ENCODE measurements at regions not wholly inside any gene's neighbourhood (a gene's known extent, or its start where the extent isn't known, plus 50 kb on each side); places are given as distances from the start of the nearest gene placed in this dataset.
"Not testable (repeated sequence)": the region's sequence is repeated elsewhere in the genome, so short reads cannot be mapped to it uniquely, and the experiment has no call there.

DNA sequence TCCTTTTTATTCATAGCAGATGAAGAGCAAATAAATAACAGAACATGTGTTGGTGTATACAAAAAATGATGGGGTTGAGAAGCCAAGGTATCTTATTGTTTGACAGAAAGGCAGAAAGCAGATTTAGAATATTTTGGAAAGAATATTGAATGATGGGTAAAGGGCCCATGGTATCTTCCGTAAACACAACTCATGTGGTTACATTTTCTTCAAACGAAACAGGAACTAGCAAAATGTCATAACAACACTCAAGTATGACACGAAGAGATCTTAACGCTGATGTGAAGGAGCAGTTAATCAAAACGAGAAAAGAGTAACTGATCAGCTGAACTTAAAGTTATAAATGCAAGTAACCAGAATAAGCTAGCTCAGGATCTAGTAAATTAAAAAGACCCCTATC is 195.7 kb upstream of the GK2 start:
- H3K9me3 Mint-ChIP-seq: peaks cover 0 to 4% (median 0%) of the 10 kb centered on the region in 3 donors
- peak overlapping the region in 1 of 2 donors; percentile 79 for H3K27ac Mint-ChIP-seq
- DNase-seq (peak in 1 of 35 experiments; percentile 8), ATAC-seq (replicated peaks in 1 of 4) (peak in 2 of 4 experiments; percentile 55 to 66)
- Histone ChIP-seq H3K4me3 (ENCODE audit: control insufficient read depth in 1 of 2, extremely low read depth in 1 of 2, low read length in 1 of 2) (no peak overlapping the region), H3K9me3 (no peaks in the 10 kb centered on the region), H3K36me3 (ENCODE audit: control insufficient read depth in 2 of 2, extremely low read depth in 1 of 2, insufficient read depth in 1 of 2, low read length in 1 of 2) (no peaks in the 10 kb centered on the region), H3K27me3 (replicated peaks in 1 of 2; ENCODE audit: control insufficient read depth in 2 of 2, extremely low read depth in 1 of 2, insufficient read depth in 2 of 2, low read length in 1 of 2) (no peaks in the 10 kb centered on the region), H3K27ac (ENCODE audit: low read length) (no peak overlapping the region), H3K4me1 (ENCODE audit: control insufficient read depth in 1 of 2, extremely low read depth in 1 of 2, insufficient read depth in 2 of 2, low read length in 2 of 2) (peaks cover 0 to 21% of the 10 kb centered on the region in 2 experiments)
- CTCF ChIA-PET: interaction anchor here in 1 of 2 donors (0.6 kb wide), 1 partner anchor 413 kb away, joined by 5 read pairs; no protein-coding TSS in a partner anchor
- H3K4me1 Mint-ChIP-seq: peaks cover 10 to 26% (median 18%) of the 10 kb centered on the region in 3 donors
- no peaks in the 10 kb centered on the region for H3K27me3 Mint-ChIP-seq
- no CpG with 5 or more reads among the region's 5 CpGs for WGBS (ENCODE audit: insufficient coverage)
- peak overlapping the region in 1 of 3 donors; percentile 22 for H3K4me3 Mint-ChIP-seq
- POLR2A ChIA-PET: no interaction called here
- H3K36me3 Mint-ChIP-seq: no peaks in the 10 kb centered on the region

DNA sequence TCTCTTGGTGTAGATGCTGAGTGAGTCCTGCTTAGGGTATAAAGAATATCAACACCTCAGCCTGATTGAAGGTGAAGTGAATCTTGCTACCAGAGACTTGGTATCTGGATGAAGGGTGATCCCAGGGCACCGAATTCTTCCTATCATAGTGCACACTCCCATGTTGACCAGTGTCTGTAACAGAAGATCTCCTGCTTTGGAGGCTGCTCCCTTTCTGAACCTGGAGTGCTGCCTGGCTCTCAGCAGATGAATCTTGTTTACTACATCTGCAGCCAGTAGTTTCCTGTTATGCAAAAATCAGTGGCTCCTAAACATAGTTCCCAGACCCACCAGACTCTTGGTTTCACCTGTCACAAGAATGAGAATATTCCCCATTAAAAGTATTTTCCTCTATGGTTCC is 191.7 kb upstream of the GK2 start:
- no peak for DNase-seq
- Histone ChIP-seq H3K36me3 (ENCODE audit: control insufficient read depth in 2 of 2, extremely low read depth in 1 of 2, insufficient read depth in 1 of 2, low read length in 1 of 2) (no peaks in the 10 kb centered on the region), H3K4me3 (ENCODE audit: control insufficient read depth in 1 of 2, extremely low read depth in 1 of 2, low read length in 1 of 2) (no peak overlapping the region), H3K9me3 (no peaks in the 10 kb centered on the region), H3K4me1 (ENCODE audit: control insufficient read depth in 1 of 2, extremely low read depth in 1 of 2, insufficient read depth in 2 of 2, low read length in 2 of 2) (peaks cover 0 to 26% of the 10 kb centered on the region in 2 experiments), H3K27me3 (replicated peaks in 1 of 2; ENCODE audit: control insufficient read depth in 2 of 2, extremely low read depth in 1 of 2, insufficient read depth in 2 of 2, low read length in 1 of 2) (no peaks in the 10 kb centered on the region), H3K27ac (ENCODE audit: low read length) (no peak overlapping the region)
- POLR2A ChIA-PET: interaction anchor here in 1 of 2 donors (0.6 kb wide), 1 partner anchor 940 kb away, joined by 5 read pairs; no protein-coding TSS in a partner anchor
- peaks cover 0 to 4% (median 0%) of the 10 kb centered on the region in 3 donors for H3K9me3 Mint-ChIP-seq
- CTCF ChIA-PET: no interaction called here
- H3K4me3 Mint-ChIP-seq: no peak overlapping the region
- H3K27me3 Mint-ChIP-seq: no peaks in the 10 kb centered on the region
- no peaks in the 10 kb centered on the region for H3K36me3 Mint-ChIP-seq
- no peak overlapping the region for H3K27ac Mint-ChIP-seq
- ATAC-seq (replicated peaks in 1 of 4): no peak
- H3K4me1 Mint-ChIP-seq: peaks cover 10 to 23% (median 18%) of the 10 kb centered on the region in 3 donors
- WGBS (ENCODE audit: insufficient coverage): 80% methylated on average over 1 of the region's 1 CpG

DNA sequence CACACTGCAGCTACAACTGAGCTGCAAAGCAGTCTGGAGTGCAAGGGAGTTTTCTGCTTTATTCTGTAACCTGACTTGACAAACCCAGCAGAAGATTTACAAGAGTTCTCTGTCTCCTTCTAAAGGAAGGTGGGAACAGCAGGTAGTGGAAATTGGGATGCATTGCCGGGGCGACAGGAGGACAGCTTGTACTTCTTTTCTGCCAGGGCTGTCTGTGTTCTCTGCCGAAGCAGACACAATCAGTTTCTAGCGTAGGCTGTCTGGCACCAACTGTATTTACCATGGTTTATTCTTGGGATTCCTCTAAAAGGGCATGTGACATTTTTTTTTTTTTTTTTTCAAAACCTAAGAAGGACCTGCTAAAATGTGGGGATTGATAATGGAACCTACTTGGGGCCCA is 190.8 kb upstream of the GK2 start:
- H3K27ac Mint-ChIP-seq: no peak overlapping the region
- no peaks in the 10 kb centered on the region for H3K27me3 Mint-ChIP-seq
- H3K4me3 Mint-ChIP-seq: no peak overlapping the region
- peaks cover 5 to 14% (median 10%) of the 10 kb centered on the region in 3 donors for H3K4me1 Mint-ChIP-seq
- ATAC-seq (replicated peaks in 1 of 4): no peak
- ChIA-PET POLR2A (interaction anchor here in 1 of 2 donors (0.6 kb wide), 1 partner anchor 939 kb away, joined by 5 read pairs; no protein-coding TSS in a partner anchor), CTCF (interaction anchor here in 1 of 2 donors (0.7 kb wide), 1 partner anchor 12 kb away, joined by 5 read pairs; no protein-coding TSS in a partner anchor)
- Histone ChIP-seq H3K36me3 (ENCODE audit: control insufficient read depth in 2 of 2, extremely low read depth in 1 of 2, insufficient read depth in 1 of 2, low read length in 1 of 2) (no peaks in the 10 kb centered on the region), H3K4me1 (ENCODE audit: control insufficient read depth in 1 of 2, extremely low read depth in 1 of 2, insufficient read depth in 2 of 2, low read length in 2 of 2) (peaks cover 0 to 17% of the 10 kb centered on the region in 2 experiments), H3K27ac (ENCODE audit: low read length) (no peak overlapping the region), H3K9me3 (no peaks in the 10 kb centered on the region), H3K4me3 (ENCODE audit: control insufficient read depth in 1 of 2, extremely low read depth in 1 of 2, low read length in 1 of 2) (no peak overlapping the region), H3K27me3 (replicated peaks in 1 of 2; ENCODE audit: control insufficient read depth in 2 of 2, extremely low read depth in 1 of 2, insufficient read depth in 2 of 2, low read length in 1 of 2) (no peaks in the 10 kb centered on the region)
- H3K9me3 Mint-ChIP-seq: peaks cover 0 to 4% (median 0%) of the 10 kb centered on the region in 3 donors
- DNase-seq: no peak
- WGBS (ENCODE audit: insufficient coverage): 93% methylated on average over 4 of the region's 4 CpGs
- no peaks in the 10 kb centered on the region for H3K36me3 Mint-ChIP-seq

- no peaks in the 10 kb centered on the region for H3K27me3 ChIP-seq (replicated peaks in 1 of 2; ENCODE audit: control insufficient read depth in 2 of 2, extremely low read depth in 1 of 2, insufficient read depth in 2 of 2, low read length in 1 of 2)
- H3K9me3 ChIP-seq: no peaks in the 10 kb centered on the region
- H3K27ac ChIP-seq (ENCODE audit: low read length): no peak overlapping the region
- H3K36me3 ChIP-seq (ENCODE audit: control insufficient read depth in 2 of 2, extremely low read depth in 1 of 2, insufficient read depth in 1 of 2, low read length in 1 of 2): no peaks in the 10 kb centered on the region
- Mint-ChIP-seq H3K27ac (no peak overlapping the region), H3K9me3 (peaks cover 0 to 4% (median 0%) of the 10 kb centered on the region in 3 donors), H3K4me3 (no peak overlapping the region), H3K27me3 (no peaks in the 10 kb centered on the region), H3K36me3 (no peaks in the 10 kb centered on the region), H3K4me1 (peaks cover 0 to 8% (median 5%) of the 10 kb centered on the region in 3 donors)
- DNase-seq: no peak
- H3K4me3 ChIP-seq (ENCODE audit: control insufficient read depth in 1 of 2, extremely low read depth in 1 of 2, low read length in 1 of 2): no peak overlapping the region
- no peak for ATAC-seq (replicated peaks in 1 of 4)
- peaks cover 0 to 12% of the 10 kb centered on the region in 2 experiments for H3K4me1 ChIP-seq (ENCODE audit: control insufficient read depth in 1 of 2, extremely low read depth in 1 of 2, insufficient read depth in 2 of 2, low read length in 2 of 2)
- 100% methylated on average over 1 of the region's 2 CpGs for WGBS (ENCODE audit: insufficient coverage)
- ChIA-PET CTCF (no interaction called here), POLR2A (no interaction called here)
Measured at GRCh38 chr4:79598214-79598613, 190.2 kb upstream of the GK2 start.

- H3K36me3 ChIP-seq (ENCODE audit: control insufficient read depth in 2 of 2, extremely low read depth in 1 of 2, insufficient read depth in 1 of 2, low read length in 1 of 2): no peaks in the 10 kb centered on the region
- H3K27ac ChIP-seq (ENCODE audit: low read length): no peak overlapping the region
- POLR2A ChIA-PET: no interaction called here
- Mint-ChIP-seq H3K27ac (no peak overlapping the region), H3K27me3 (no peaks in the 10 kb centered on the region), H3K9me3 (peaks cover 0 to 4% (median 0%) of the 10 kb centered on the region in 3 donors), H3K4me3 (no peak overlapping the region), H3K4me1 (peaks cover 0 to 8% (median 5%) of the 10 kb centered on the region in 3 donors), H3K36me3 (no peaks in the 10 kb centered on the region)
- no peaks in the 10 kb centered on the region for H3K27me3 ChIP-seq (replicated peaks in 1 of 2; ENCODE audit: control insufficient read depth in 2 of 2, extremely low read depth in 1 of 2, insufficient read depth in 2 of 2, low read length in 1 of 2)
- H3K9me3 ChIP-seq: no peaks in the 10 kb centered on the region
- no peak overlapping the region for H3K4me3 ChIP-seq (ENCODE audit: control insufficient read depth in 1 of 2, extremely low read depth in 1 of 2, low read length in 1 of 2)
- DNase-seq: no peak
- peaks cover 0 to 12% of the 10 kb centered on the region in 2 experiments for H3K4me1 ChIP-seq (ENCODE audit: control insufficient read depth in 1 of 2, extremely low read depth in 1 of 2, insufficient read depth in 2 of 2, low read length in 2 of 2)
- WGBS (ENCODE audit: insufficient coverage): no CpG with 5 or more reads among the region's 2 CpGs
- CTCF ChIA-PET: no interaction called here
- ATAC-seq (replicated peaks in 1 of 4): no peak
Measured at GRCh38 chr4:79597266-79597665, 189.2 kb upstream of the GK2 start.

GRCh38 chr4:79592218-79592617 is 184.2 kb upstream of the GK2 start:
- ATAC-seq (replicated peaks in 1 of 4); H3K36me3 ChIP-seq (ENCODE audit: control insufficient read depth in 2 of 2, extremely low read depth in 1 of 2, insufficient read depth in 1 of 2, low read length in 1 of 2); H3K27ac Mint-ChIP-seq; H3K9me3 Mint-ChIP-seq; H3K9me3 ChIP-seq; DNase-seq; H3K4me1 ChIP-seq (ENCODE audit: control insufficient read depth in 1 of 2, extremely low read depth in 1 of 2, insufficient read depth in 2 of 2, low read length in 2 of 2); H3K36me3 Mint-ChIP-seq; POLR2A ChIA-PET; H3K27me3 Mint-ChIP-seq; H3K4me1 Mint-ChIP-seq; H3K27me3 ChIP-seq (replicated peaks in 1 of 2; ENCODE audit: control insufficient read depth in 2 of 2, extremely low read depth in 1 of 2, insufficient read depth in 2 of 2, low read length in 1 of 2); H3K4me3 Mint-ChIP-seq; H3K4me3 ChIP-seq (ENCODE audit: control insufficient read depth in 1 of 2, extremely low read depth in 1 of 2, low read length in 1 of 2); H3K27ac ChIP-seq (ENCODE audit: low read length); CTCF ChIA-PET: not testable (repeated sequence)
- no CpG with 5 or more reads among the region's 6 CpGs for WGBS (ENCODE audit: insufficient coverage)

DNA sequence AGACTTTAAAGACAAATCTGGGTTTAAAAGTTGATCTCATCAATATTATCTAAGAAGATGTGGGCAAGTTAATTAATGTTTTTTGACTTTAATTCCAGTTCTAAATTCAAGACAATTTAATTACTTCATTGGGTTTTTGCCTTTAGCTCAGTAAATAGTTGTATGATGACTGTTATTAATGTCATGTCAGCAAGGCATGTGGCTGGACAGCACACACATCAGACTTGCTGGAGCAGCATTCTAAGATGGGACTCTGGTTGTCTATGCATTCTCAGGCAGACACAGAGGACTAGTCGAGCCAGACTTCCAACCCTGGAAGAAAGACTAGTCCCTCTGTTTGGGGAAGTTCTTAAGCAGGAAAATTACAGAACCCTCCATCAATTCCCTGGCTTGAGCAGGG is 180.7 kb upstream of the GK2 start:
- H3K4me1 ChIP-seq (ENCODE audit: control insufficient read depth in 1 of 2, extremely low read depth in 1 of 2, insufficient read depth in 2 of 2, low read length in 2 of 2): no peaks in the 10 kb centered on the region
- Mint-ChIP-seq H3K4me1 (no peaks in the 10 kb centered on the region), H3K9me3 (no peaks in the 10 kb centered on the region), H3K4me3 (no peak overlapping the region), H3K27ac (no peak overlapping the region), H3K36me3 (no peaks in the 10 kb centered on the region), H3K27me3 (peaks cover 0 to 8% of the 10 kb centered on the region in 2 donors)
- H3K27ac ChIP-seq (ENCODE audit: low read length): no peak overlapping the region
- H3K36me3 ChIP-seq (ENCODE audit: control insufficient read depth in 2 of 2, extremely low read depth in 1 of 2, insufficient read depth in 1 of 2, low read length in 1 of 2): no peaks in the 10 kb centered on the region
- POLR2A ChIA-PET: no interaction called here
- no CpG with 5 or more reads among the region's 1 CpG for WGBS (ENCODE audit: insufficient coverage)
- H3K27me3 ChIP-seq (replicated peaks in 1 of 2; ENCODE audit: control insufficient read depth in 2 of 2, extremely low read depth in 1 of 2, insufficient read depth in 2 of 2, low read length in 1 of 2): no peaks in the 10 kb centered on the region
- CTCF ChIA-PET: no interaction called here
- H3K4me3 ChIP-seq (ENCODE audit: control insufficient read depth in 1 of 2, extremely low read depth in 1 of 2, low read length in 1 of 2): no peak overlapping the region
- DNase-seq (no peak), ATAC-seq (replicated peaks in 1 of 4) (no peak)
- H3K9me3 ChIP-seq: no peaks in the 10 kb centered on the region

Data from T-cell (primary cell).